Duodenal mucosa (tissue), 2 donors: ENCODE measurements at regions not wholly inside any gene's neighbourhood (a gene's known extent, or its start where the extent isn't known, plus 50 kb on each side); places are given as distances from the start of the nearest gene placed in this dataset.
"Not testable (repeated sequence)": the region's sequence is repeated elsewhere in the genome, so short reads cannot be mapped to it uniquely, and the experiment has no call there.

ENCODE experiments used
- H3K27ac ChIP-seq: one replicate; pipeline ENCODE4 v1.7.0; 2013; ENCODE audit warnings: low read depth, low read length
- H3K27me3 ChIP-seq, 2 donors: one replicate each; pipeline ENCODE4 v1.7.0; 2013; ENCODE audit warnings: low read length in 2 of 2, control low read depth in 1 of 2; ENCODE audit not compliant: insufficient read depth in 2 of 2, control insufficient read depth in 1 of 2
- H3K36me3 ChIP-seq, 2 donors: one replicate each; pipeline ENCODE4 v1.7.0; 2013; ENCODE audit warnings: low read length in 2 of 2, control low read depth in 1 of 2; ENCODE audit not compliant: insufficient read depth in 2 of 2, control insufficient read depth in 1 of 2
- H3K4me1 ChIP-seq, 2 donors: one replicate each; pipeline ENCODE4 v1.7.0; 2013; ENCODE audit warnings: low read length in 2 of 2, control low read depth in 1 of 2; ENCODE audit not compliant: insufficient read depth in 2 of 2, control insufficient read depth in 1 of 2
- H3K4me3 ChIP-seq, 2 donors: one replicate each; pipeline ENCODE4 v1.7.0; 2013; ENCODE audit warnings: low read length in 2 of 2, low read depth in 1 of 2
- H3K9ac ChIP-seq, 2 donors: one replicate each; pipeline ENCODE4 v1.7.0; 2013; ENCODE audit warnings: low read length in 2 of 2, low read depth in 1 of 2
- H3K9me3 ChIP-seq, 2 donors: one replicate each; pipeline ENCODE4 v1.7.0; 2013; ENCODE audit warnings: low read length in 2 of 2, control low read depth in 1 of 2; ENCODE audit not compliant: control insufficient read depth in 1 of 2

DNA sequence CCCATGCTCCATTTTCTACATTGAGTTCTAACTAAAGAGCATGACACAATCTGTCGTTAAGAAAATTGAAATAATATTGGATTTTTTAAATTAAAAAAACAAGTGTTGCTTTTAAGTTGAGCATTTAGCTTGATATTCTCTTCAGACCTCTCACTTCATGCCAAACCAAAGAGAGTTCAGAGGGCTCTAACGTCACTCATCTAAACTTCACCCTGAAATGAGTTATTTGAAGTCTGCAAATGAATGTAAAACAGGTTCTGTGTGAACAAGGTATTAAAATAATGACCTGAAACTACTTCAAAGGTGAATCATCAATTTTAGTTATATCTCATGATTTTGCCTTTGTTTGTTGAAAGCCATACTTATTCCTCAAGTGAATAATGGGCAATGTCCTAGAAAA, 61.8 kb downstream of the MRPL57 start:
- Histone ChIP-seq H3K27ac (no peak overlapping the region), H3K27me3 (peaks cover 0 to 3% of the 10 kb centered on the region in 2 donors)

DNA sequence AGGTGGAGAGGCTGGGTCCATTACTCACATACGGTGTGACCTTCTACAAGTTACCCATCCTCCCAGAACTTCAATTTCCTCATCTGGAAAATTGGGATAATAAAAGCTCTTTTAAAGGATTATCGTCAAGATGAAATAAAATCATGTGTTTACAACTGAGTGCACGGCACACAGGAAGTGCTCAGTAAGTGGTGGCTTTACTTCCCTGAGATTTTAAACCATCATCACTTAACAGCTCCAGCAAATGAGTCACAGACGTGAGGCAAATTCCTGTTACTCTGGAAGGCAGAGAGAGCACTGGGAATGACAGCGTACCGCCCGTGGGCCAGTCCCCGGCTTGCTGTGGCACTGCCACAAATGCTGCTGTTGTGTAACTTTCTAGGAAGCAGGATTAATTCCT, 64.1 kb downstream of the MRPL57 start:
- no peak overlapping the region for H3K27ac ChIP-seq
- no peaks in the 10 kb centered on the region for H3K36me3 ChIP-seq
- no peaks in the 10 kb centered on the region for H3K27me3 ChIP-seq
- no peaks in the 10 kb centered on the region for H3K9me3 ChIP-seq
- H3K4me1 ChIP-seq: no peaks in the 10 kb centered on the region
- H3K9ac ChIP-seq: no peak overlapping the region
- H3K4me3 ChIP-seq: no peak overlapping the region

More for the DNA sequence above, 61.8 kb downstream of the MRPL57 start:
- Histone ChIP-seq H3K4me3 (no peak overlapping the region), H3K9ac (no peak overlapping the region), H3K9me3 (no peaks in the 10 kb centered on the region), H3K36me3 (no peaks in the 10 kb centered on the region), H3K4me1 (no peaks in the 10 kb centered on the region)

DNA sequence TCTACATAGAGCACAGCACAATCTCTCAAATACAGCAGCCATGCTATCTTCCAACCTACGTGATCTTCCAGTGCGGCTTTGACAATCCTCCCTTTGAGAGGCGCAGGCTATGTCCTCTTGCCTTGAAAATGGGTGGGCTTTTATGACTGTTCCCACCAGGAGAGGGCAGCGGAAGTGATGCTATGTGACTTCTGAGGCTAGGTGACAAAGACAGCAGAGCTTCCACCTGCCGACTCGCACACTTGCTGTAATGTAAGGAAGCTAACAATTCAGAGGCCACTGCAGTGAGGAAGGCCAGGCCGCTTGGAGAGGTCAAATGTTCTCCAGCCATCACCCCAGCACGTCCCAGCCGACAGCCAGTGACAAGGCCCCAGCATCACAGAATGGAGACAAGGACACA, 65.8 kb downstream of the MRPL57 start:
- Histone ChIP-seq H3K27me3 (no peaks in the 10 kb centered on the region), H3K4me3 (no peak overlapping the region), H3K27ac (no peak overlapping the region), H3K4me1 (no peaks in the 10 kb centered on the region), H3K9me3 (no peaks in the 10 kb centered on the region), H3K9ac (no peak overlapping the region), H3K36me3 (no peaks in the 10 kb centered on the region)

DNA sequence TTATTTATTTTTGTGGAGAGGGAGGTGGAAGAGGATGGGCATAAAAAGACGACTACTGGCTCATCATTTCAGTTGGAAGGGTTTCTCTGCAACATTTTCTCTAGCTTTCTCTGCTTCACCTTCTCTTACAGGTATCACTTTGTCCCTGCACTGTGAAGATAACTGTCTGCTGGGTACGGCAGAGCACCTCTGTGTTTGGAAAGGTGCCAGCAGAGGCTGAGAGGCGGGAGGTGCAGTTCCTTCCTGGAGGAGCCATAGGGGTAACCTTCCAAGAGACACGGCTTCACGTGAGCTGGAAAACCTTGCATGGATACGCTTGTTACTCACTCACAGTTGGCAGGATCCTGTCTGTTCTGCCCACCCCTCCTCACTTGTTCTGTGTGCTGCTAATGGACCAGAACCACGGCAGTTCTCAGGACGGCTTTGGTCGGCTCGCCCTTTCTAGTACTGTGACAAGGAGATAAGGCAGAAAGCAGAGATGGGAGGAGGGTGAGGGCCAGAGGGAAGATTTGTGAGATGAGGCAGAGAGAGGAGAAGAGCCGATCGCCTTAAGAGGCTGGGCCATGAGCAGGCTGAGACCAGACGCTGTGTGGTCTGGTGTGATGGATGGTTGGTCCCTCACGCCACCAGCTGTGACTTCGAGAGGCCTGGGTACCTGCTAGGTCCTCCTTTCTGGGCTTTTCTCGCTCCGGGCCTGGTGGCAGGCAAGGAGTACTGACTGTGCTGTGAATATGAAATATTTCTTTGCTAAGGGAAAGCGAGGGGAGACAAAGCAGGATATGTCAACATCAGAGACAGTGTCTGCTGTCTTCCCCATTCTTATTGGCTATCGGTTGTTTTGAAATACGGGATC, 66.8 kb downstream of the MRPL57 start:
- no peak overlapping the region for H3K9ac ChIP-seq
- no peak overlapping the region for H3K4me3 ChIP-seq
- no peaks in the 10 kb centered on the region for H3K4me1 ChIP-seq
- no peak overlapping the region for H3K27ac ChIP-seq
- H3K9me3 ChIP-seq: no peaks in the 10 kb centered on the region
- no peaks in the 10 kb centered on the region for H3K36me3 ChIP-seq
- H3K27me3 ChIP-seq: no peaks in the 10 kb centered on the region

DNA sequence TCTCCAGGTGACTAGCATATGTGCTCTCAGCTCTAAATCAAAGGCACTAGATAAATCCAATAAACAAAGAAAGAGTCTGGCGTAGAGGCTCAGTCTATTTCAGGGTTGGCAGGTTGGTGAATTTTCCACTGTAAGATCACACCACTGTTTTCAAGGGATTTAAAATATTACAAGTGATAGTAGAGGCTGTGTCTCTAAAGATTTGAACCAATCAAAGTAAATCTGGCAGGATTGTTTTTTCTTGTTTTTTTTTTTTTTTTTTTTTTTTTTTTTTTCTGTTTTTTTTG, 67.4 kb downstream of the MRPL57 start:
- not testable (repeated sequence) for H3K9ac ChIP-seq

DNA sequence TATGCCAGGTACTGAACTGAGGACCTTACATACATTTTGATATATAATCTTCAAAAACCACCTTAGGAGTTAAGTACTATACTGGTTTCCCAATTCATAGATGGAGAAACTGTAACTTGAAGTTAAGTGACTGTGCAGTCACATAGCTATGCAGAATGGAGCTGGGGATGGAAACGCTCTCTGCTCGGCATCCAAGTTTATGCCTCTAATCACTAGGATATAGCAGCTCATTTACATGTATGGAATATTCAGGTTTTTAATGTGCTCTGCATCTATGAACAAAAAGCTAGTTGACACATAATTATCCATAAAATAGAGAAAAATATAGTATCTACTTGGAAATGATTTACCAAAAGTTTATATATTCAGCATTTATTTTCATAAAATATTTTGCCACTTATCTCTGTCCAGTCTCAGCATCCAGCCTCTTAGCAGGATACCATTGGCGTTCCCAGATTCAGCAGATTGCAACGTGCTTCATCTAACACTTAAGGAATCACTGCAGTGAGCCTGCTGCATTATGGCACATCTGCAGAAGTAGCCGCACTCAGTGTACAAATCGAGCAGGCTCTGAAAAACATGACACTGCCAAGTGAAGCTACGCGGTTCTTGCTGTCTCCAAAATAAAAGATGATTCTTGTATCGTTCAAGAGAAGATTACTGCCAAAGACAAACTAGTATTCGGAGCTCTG, 70.4 kb downstream of the MRPL57 start:
- Histone ChIP-seq H3K27ac (no peak overlapping the region), H3K4me1 (no peaks in the 10 kb centered on the region), H3K4me3 (no peak overlapping the region), H3K27me3 (no peaks in the 10 kb centered on the region), H3K9ac (no peak overlapping the region), H3K36me3 (no peaks in the 10 kb centered on the region), H3K9me3 (no peaks in the 10 kb centered on the region)

More for the DNA sequence above, 67.4 kb downstream of the MRPL57 start:
- not testable (repeated sequence) for H3K4me3 ChIP-seq, H3K9me3 ChIP-seq, H3K27me3 ChIP-seq, H3K27ac ChIP-seq, H3K36me3 ChIP-seq, H3K4me1 ChIP-seq

DNA sequence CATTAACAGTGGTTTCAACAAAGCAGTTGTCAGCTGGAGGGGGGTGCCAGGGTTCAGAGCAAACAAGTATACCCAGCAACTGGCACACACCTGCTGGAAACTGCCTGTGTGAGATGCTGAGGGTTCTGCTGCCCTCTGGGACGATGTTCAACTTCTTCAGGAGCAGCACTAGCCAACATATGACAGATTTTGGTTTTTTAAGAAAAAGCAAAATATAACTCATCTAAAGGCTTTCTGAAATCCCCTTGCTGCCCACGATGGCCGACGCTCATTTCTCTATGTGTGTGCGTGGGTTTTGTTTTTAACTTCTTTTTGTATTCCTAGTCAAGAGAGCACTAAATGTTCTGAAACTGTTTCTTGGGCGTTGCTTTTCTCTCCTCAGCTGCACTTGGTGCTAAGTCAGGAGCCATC, 79.9 kb downstream of the MRPL57 start:
- Histone ChIP-seq H3K36me3 (no peaks in the 10 kb centered on the region), H3K27ac (no peak overlapping the region), H3K4me3 (no peak overlapping the region), H3K27me3 (no peaks in the 10 kb centered on the region), H3K9me3 (no peaks in the 10 kb centered on the region), H3K9ac (no peak overlapping the region), H3K4me1 (no peaks in the 10 kb centered on the region)

DNA sequence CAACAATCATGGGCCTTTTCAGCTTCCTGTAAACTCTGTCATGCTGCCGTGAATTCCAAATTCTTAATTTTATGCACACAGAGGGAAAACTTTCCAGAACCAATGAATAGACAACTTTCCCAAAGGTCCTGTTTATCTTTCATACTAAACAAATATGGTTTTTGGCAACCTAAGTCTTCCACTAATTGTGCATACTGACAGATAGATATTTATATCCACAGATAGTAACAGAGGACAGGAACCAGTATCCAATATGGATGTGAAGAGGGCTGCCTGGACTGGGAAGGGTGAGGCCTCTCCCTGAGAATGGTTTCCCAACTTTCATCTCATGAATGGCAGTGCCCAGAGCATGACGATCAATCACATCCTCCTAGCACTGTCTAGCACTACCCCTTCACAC, 80.4 kb downstream of the MRPL57 start:
- Histone ChIP-seq H3K4me1 (no peaks in the 10 kb centered on the region), H3K9ac (no peak overlapping the region), H3K4me3 (no peak overlapping the region), H3K36me3 (no peaks in the 10 kb centered on the region), H3K27me3 (no peaks in the 10 kb centered on the region), H3K27ac (no peak overlapping the region), H3K9me3 (no peaks in the 10 kb centered on the region)

DNA sequence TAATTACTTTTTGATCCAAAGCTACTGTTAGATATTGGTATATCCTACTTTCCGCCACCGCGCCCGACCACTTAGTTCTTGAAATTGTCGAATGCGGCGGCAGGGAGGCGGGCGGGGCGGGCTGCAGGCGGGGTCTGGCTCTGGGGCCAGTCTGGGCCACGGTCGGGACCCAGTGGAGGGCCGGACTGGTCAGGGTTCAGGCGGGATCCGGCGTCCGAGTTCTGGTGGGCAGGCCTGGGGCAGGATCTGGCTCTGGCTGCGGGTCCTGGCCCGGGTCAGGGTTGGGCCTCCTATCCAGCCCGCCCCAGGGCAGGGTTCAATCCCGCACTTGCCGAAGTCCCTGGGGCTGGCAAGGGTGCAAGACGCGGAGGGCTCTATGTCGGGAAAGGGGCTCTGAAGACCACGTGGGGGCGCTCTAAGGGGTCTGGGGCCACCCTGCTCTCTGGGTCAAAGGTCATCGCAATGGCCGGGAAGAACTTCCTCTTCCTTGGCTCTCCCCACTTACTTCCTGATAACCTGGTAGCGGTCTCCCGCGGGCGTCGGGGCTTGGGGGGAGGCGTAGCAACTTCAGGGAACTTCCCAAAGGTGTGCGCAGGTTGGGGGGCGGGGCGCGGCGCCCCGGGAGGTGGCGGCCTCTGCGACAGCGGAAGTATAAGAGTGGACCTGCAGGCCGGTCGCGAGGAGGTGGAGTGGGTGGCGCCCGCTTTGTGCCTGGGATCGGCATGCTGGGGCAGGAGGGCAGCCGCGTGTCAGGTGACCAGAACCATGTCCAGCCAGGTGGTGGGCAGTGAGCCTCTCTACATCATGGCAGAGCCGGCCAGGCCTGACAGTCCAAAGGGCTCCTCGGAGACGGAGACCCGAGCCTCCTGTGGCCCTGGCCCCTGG, 83.4 kb downstream of the MRPL57 start:
- no peak overlapping the region for H3K4me3 ChIP-seq
- H3K36me3 ChIP-seq: no peaks in the 10 kb centered on the region
- no peak overlapping the region for H3K27ac ChIP-seq
- H3K27me3 ChIP-seq: no peaks in the 10 kb centered on the region
- no peaks in the 10 kb centered on the region for H3K9me3 ChIP-seq
- no peaks in the 10 kb centered on the region for H3K4me1 ChIP-seq
- H3K9ac ChIP-seq: no peak overlapping the region
